Vagina (tissue), 2 donors: ENCODE measurements at regions not wholly inside any gene's neighbourhood (a gene's known extent, or its start where the extent isn't known, plus 50 kb on each side); places are given as distances from the start of the nearest gene placed in this dataset.
A peak's percentile ranks its signal among the peaks of the same experiment; 100 is the strongest.

ENCODE experiments used
- DNase-seq, 2 donors: peaks; one replicate each; pipeline ENCODE4 v3.0.0-alpha.2; 2017; ENCODE audit errors: extremely low spot score in 2 of 2
- H3K27ac ChIP-seq: fragments of 200-600 bp; sonication (generic); one replicate; pipeline ENCODE4 v1.5.1; 2019
- H3K27me3 ChIP-seq: fragments of 200-600 bp; sonication (generic); one replicate; pipeline ENCODE4 v1.5.1; 2019
- H3K36me3 ChIP-seq, 2 donors: fragments of 200-600 bp; sonication (generic); one replicate each; pipeline ENCODE4 v1.5.1; 2017 to 2019
- H3K4me1 ChIP-seq: fragments of 200-600 bp; sonication (generic); one replicate; pipeline ENCODE4 v1.5.1; 2019
- H3K4me3 ChIP-seq, 2 donors: fragments of 200-600 bp; sonication (generic); 1 replicate in 1 of 2; 2 replicates in 1 of 2; pipeline ENCODE4 v1.5.1; 2016 to 2019
- H3K9me3 ChIP-seq: fragments of 200-600 bp; sonication (generic); one replicate; pipeline ENCODE4 v1.5.1; 2019
- POLR2A ChIP-seq, 2 donors: fragments of 450-650 bp; IDR thresholded peaks; one replicate each; pipeline ENCODE4 v1.6.1; 2017; ENCODE audit warnings: antibody characterized with exemption in 2 of 2, mild to moderate bottlenecking in 2 of 2, moderate library complexity in 2 of 2
- POLR2AphosphoS5 ChIP-seq, 2 donors: sonication (generic); formaldehyde crosslinking; IDR thresholded peaks; one replicate each; pipeline ENCODE4 v1.9.0; 2017; ENCODE audit warnings: antibody characterized with exemption in 2 of 2, mild to moderate bottlenecking in 2 of 2, low read depth in 1 of 2; ENCODE audit not compliant: insufficient read depth in 1 of 2
- intact Hi-C: fragments of 100-400 bp; cut with DNase I; formaldehyde crosslinking; loops from one replicate; pipeline ENCODE4 v1.15.1; 2023
- TF ChIP-seq, protein P1 (sequence below), 3 experiments: fragments of 450-650 bp in 2 of 3; fragments of 200-600 bp in 1 of 3; sonication (generic) in 1 of 3; IDR thresholded peaks; one replicate each; pipeline ENCODE4 v1.5.1; 2017 to 2019; ENCODE audit warnings: antibody characterized with exemption in 3 of 3, mild to moderate bottlenecking in 2 of 3, moderate library complexity in 2 of 3

- intact Hi-C loops: no loop called here
- TF ChIP-seq, protein P1, sequence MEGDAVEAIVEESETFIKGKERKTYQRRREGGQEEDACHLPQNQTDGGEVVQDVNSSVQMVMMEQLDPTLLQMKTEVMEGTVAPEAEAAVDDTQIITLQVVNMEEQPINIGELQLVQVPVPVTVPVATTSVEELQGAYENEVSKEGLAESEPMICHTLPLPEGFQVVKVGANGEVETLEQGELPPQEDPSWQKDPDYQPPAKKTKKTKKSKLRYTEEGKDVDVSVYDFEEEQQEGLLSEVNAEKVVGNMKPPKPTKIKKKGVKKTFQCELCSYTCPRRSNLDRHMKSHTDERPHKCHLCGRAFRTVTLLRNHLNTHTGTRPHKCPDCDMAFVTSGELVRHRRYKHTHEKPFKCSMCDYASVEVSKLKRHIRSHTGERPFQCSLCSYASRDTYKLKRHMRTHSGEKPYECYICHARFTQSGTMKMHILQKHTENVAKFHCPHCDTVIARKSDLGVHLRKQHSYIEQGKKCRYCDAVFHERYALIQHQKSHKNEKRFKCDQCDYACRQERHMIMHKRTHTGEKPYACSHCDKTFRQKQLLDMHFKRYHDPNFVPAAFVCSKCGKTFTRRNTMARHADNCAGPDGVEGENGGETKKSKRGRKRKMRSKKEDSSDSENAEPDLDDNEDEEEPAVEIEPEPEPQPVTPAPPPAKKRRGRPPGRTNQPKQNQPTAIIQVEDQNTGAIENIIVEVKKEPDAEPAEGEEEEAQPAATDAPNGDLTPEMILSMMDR (IDR thresholded peaks at IDR 0.05): no peak
- TF ChIP-seq POLR2A (IDR thresholded peaks at IDR 0.05): no peak
- TF ChIP-seq POLR2AphosphoS5 (IDR thresholded peaks at IDR 0.05; ENCODE audit: insufficient read depth in 1 of 2, low read depth in 1 of 2): no peak
- H3K27ac ChIP-seq: no peak overlapping the region
These were observed 133.7 kb downstream of the ERMARD start for GRCh38 chr6:169885131-169885530.

GRCh38 chr6:169884158-169884557 is 132.7 kb downstream of the ERMARD start:
- H3K36me3 ChIP-seq: no peaks in the 10 kb centered on the region
- DNase-seq: peak in 1 of 2 donors; percentile 49
- H3K27ac ChIP-seq: no peak overlapping the region
- H3K4me1 ChIP-seq: no peaks in the 10 kb centered on the region
- H3K27me3 ChIP-seq: no peaks in the 10 kb centered on the region
- no peaks in the 10 kb centered on the region for H3K9me3 ChIP-seq
- intact Hi-C loops: no loop called here
- no peak for TF ChIP-seq POLR2AphosphoS5 (IDR thresholded peaks at IDR 0.05; ENCODE audit: insufficient read depth in 1 of 2, low read depth in 1 of 2)
- TF ChIP-seq, protein P1 (IDR thresholded peaks at IDR 0.05): no peak
- TF ChIP-seq POLR2A (IDR thresholded peaks at IDR 0.05): no peak
- no peak overlapping the region for H3K4me3 ChIP-seq

More at GRCh38 chr6:169885131-169885530, 133.7 kb downstream of the ERMARD start:
- DNase-seq: peak in 1 of 2 donors; percentile 91
- H3K4me1 ChIP-seq: no peaks in the 10 kb centered on the region
- H3K36me3 ChIP-seq: no peaks in the 10 kb centered on the region
- H3K4me3 ChIP-seq: no peak overlapping the region
- no peaks in the 10 kb centered on the region for H3K9me3 ChIP-seq
- H3K27me3 ChIP-seq: no peaks in the 10 kb centered on the region

DNA sequence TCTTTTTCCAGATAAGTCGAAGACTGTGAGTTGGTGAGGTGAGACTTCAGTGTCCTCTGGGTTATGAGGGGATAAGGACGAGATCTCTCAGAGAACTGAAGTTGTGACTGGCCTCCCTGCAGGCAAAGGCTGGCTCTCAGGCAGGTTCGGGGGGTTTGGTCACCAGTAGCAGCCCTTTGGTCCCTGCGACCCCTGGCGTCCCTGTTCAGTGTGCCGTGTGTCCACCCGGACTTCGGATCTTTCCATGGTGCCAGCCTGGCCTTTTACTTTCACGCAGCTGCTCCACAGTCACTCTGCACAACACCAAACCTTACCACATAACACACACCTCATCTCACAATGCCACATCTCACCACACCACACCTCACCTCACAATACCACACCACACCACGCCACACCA is 131.9 kb downstream of the ERMARD start:
- intact Hi-C loops: no loop called here
- no peak for TF ChIP-seq POLR2A (IDR thresholded peaks at IDR 0.05)
- TF ChIP-seq, protein P1 (IDR thresholded peaks at IDR 0.05): no peak
- no peak for TF ChIP-seq POLR2AphosphoS5 (IDR thresholded peaks at IDR 0.05; ENCODE audit: insufficient read depth in 1 of 2, low read depth in 1 of 2)
- no peak overlapping the region for H3K27ac ChIP-seq
- no peaks in the 10 kb centered on the region for H3K4me1 ChIP-seq
- H3K27me3 ChIP-seq: no peaks in the 10 kb centered on the region
- H3K4me3 ChIP-seq: no peak overlapping the region
- no peaks in the 10 kb centered on the region for H3K9me3 ChIP-seq
- H3K36me3 ChIP-seq: no peaks in the 10 kb centered on the region
- DNase-seq: peak in 1 of 2 donors; percentile 94

GRCh38 chr6:169881976-169882375 is 130.6 kb downstream of the ERMARD start:
- peak; percentile 43 to 64 for DNase-seq
- intact Hi-C loops: no loop called here
- TF ChIP-seq POLR2AphosphoS5 (IDR thresholded peaks at IDR 0.05; ENCODE audit: insufficient read depth in 1 of 2, low read depth in 1 of 2) (no peak), POLR2A (IDR thresholded peaks at IDR 0.05) (no peak)
- TF ChIP-seq, protein P1 (IDR thresholded peaks at IDR 0.05): no peak
- Histone ChIP-seq H3K4me3 (no peak overlapping the region), H3K27me3 (no peaks in the 10 kb centered on the region), H3K4me1 (no peaks in the 10 kb centered on the region), H3K27ac (no peak overlapping the region), H3K36me3 (no peaks in the 10 kb centered on the region), H3K9me3 (no peaks in the 10 kb centered on the region)

DNA sequence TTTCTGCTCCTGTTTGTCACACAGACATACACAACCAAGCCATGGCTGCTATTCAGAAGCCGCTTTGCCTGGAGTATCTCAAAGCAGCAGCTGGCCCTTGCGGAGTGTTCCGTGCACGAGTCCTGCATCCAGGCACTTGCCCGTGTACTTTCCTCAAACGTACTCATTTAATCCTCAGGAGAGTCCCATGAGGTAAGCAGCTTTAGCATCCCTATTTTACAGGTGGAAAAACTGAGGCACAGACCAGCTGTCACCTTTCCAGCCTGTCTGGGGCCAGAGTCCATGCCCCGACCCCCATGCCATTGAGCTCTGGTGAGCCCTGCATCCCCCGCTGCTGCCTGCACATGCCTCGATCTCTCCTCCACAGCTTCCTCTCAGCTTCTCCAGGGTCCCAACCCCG is 130.0 kb downstream of the ERMARD start:
- Histone ChIP-seq H3K27ac (no peak overlapping the region), H3K4me3 (no peak overlapping the region), H3K27me3 (no peaks in the 10 kb centered on the region), H3K9me3 (no peaks in the 10 kb centered on the region), H3K36me3 (no peaks in the 10 kb centered on the region), H3K4me1 (no peaks in the 10 kb centered on the region)
- TF ChIP-seq, protein P1 (IDR thresholded peaks at IDR 0.05): no peak
- no peak for TF ChIP-seq POLR2AphosphoS5 (IDR thresholded peaks at IDR 0.05; ENCODE audit: insufficient read depth in 1 of 2, low read depth in 1 of 2)
- TF ChIP-seq POLR2A (IDR thresholded peaks at IDR 0.05): no peak
- intact Hi-C loops: no loop called here
- DNase-seq: peak; percentile 37 to 49
